Neural cell (in vitro differentiated cells): ENCODE measurements at regions not wholly inside any gene's neighbourhood (a gene's known extent, or its start where the extent isn't known, plus 50 kb on each side); places are given as distances from the start of the nearest gene placed in this dataset.

ENCODE experiments used
- CTCF ChIP-seq: fragments of 450-650 bp; IDR thresholded peaks from 2 replicates; pipeline ENCODE4 v1.5.1; 2014; ENCODE audit warnings: antibody characterized with exemption, mild to moderate bottlenecking, moderate library complexity; ENCODE audit not compliant: poor library complexity, severe bottlenecking
- EP300 ChIP-seq: fragments of 450-650 bp; conservative IDR thresholded peaks from 2 replicates; pipeline ENCODE4 v1.6.1; 2014; ENCODE audit warnings: antibody characterized with exemption, mild to moderate bottlenecking, moderate library complexity; ENCODE audit not compliant: poor library complexity, severe bottlenecking
- EZH2 ChIP-seq: fragments of 200-600, 300-800 bp; shearing (Covaris generic), sonication (generic); IDR thresholded peaks from 2 replicates; pipeline ENCODE4 v1.6.1; 2014; ENCODE audit warnings: antibody characterized with exemption, low read length, borderline replicate concordance, mild to moderate bottlenecking; ENCODE audit not compliant: insufficient read depth, poor library complexity, severe bottlenecking
- POLR2AphosphoS5 ChIP-seq: IDR thresholded peaks from 2 replicates; pipeline ENCODE4 v1.6.1; 2012
- RAD21 ChIP-seq: fragments of 450-650 bp; conservative IDR thresholded peaks from 2 replicates; pipeline ENCODE4 v1.6.1; 2014; ENCODE audit warnings: antibody characterized with exemption, mild to moderate bottlenecking, moderate library complexity
- REST ChIP-seq: IDR thresholded peaks from 2 replicates; pipeline ENCODE4 v1.6.1; 2012; ENCODE audit warnings: borderline replicate concordance
- SMC3 ChIP-seq: fragments of 450-650 bp; conservative IDR thresholded peaks from 2 replicates; pipeline ENCODE4 v1.6.1; 2014; ENCODE audit warnings: antibody characterized with exemption, mild to moderate bottlenecking, moderate library complexity; ENCODE audit not compliant: poor library complexity
- TAF1 ChIP-seq: IDR thresholded peaks from 2 replicates; pipeline ENCODE4 v1.6.1; 2012; ENCODE audit warnings: low read depth

GRCh38 chr2:226488034-226488433 is 311.6 kb downstream of the IRS1 start:
- TF ChIP-seq CTCF: no peak
- peak; percentile 42 for TF ChIP-seq REST
- TF ChIP-seq EZH2: no peak
- TF ChIP-seq TAF1: no peak
- TF ChIP-seq POLR2AphosphoS5: peak; percentile 44
- TF ChIP-seq RAD21: no peak
- no peak for TF ChIP-seq SMC3
- TF ChIP-seq EP300: peak; percentile 35
